Calu3 (cell line): ENCODE measurements at regions not wholly inside any gene's neighbourhood (a gene's known extent, or its start where the extent isn't known, plus 50 kb on each side); places are given as distances from the start of the nearest gene placed in this dataset.

Experiments
- BruUV-seq: library from RNA; stranded (reverse); fragments of 400-500 nt; replicated peaks from 2 replicates; lab custom pipeline; 2021; lab: Mats Ljungman, UMichigan
- CTCF ChIA-PET: fragments of 300-600 bp; sonication (Branson Sonifier 250); formaldehyde crosslinking; loops from one replicate; lab custom pipeline; 2022; ENCODE audit warnings: antibody characterized with exemption; lab: Charles Lee
- DNase-seq: peaks from one replicate; pipeline ENCODE4 v3.0.0; 2022
- H3K27ac Mint-ChIP-seq: one replicate; pipeline ENCODE4 v1.8.0; 2022; ENCODE audit warnings: mixed read lengths; ENCODE audit not compliant: unreplicated experiment
- H3K27me3 Mint-ChIP-seq: one replicate; pipeline ENCODE4 v1.8.0; 2022; ENCODE audit warnings: mixed read lengths; ENCODE audit not compliant: unreplicated experiment
- H3K36me3 Mint-ChIP-seq: one replicate; pipeline ENCODE4 v1.8.0; 2022; ENCODE audit warnings: mild to moderate bottlenecking, moderate library complexity, mixed read lengths; ENCODE audit not compliant: insufficient read depth, unreplicated experiment
- H3K4me1 Mint-ChIP-seq: one replicate; pipeline ENCODE4 v1.8.0; 2022; ENCODE audit warnings: mild to moderate bottlenecking, low read depth, mixed read lengths; ENCODE audit not compliant: unreplicated experiment
- H3K4me3 Mint-ChIP-seq: one replicate; pipeline ENCODE4 v1.8.0; 2022; ENCODE audit warnings: mild to moderate bottlenecking, low read depth, moderate library complexity, mixed read lengths; ENCODE audit not compliant: unreplicated experiment
- H3K9me3 Mint-ChIP-seq: one replicate; pipeline ENCODE4 v1.8.0; 2022; ENCODE audit warnings: low read depth, mixed read lengths; ENCODE audit not compliant: unreplicated experiment
- intact Hi-C: fragments of 100-400 bp; cut with micrococcal nuclease; formaldehyde crosslinking; loops from one replicate; pipeline ENCODE4 v1.10.0; 2022; ENCODE audit not compliant: unreplicated experiment
- TF ChIP-seq, protein P1 (sequence below): fragments of 200-600 bp; IDR thresholded peaks from one replicate; pipeline ENCODE4 v1.8.0; 2022; ENCODE audit warnings: antibody characterized with exemption; ENCODE audit not compliant: unreplicated experiment

DNA sequence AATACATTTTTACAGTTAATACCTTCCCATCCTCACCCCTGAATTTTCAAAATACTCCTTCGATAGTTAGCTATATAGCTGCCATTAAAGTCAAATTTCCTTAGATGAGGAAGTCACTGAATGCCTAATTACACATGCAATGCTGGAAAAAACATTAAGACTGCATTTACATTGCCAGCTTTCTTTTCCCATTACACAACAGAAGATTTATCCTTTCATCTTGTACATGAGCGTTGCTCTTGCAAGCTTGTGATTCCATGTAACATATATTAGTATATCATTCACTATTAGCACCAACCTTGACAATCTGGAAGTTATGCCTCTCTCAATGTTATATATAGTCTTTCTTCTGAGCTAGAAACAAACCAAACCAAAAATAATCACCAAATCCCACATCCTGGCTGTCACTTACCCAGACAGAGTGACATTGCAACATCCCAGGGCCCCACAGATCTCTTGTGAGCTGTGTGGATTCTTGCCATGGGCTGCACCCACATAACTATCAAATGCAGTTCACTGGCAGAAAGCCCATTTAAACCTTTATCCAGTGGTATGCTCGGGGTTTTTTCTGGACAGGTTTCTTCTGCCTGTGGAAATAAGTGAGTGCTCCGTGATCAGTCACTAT is 79.2 kb upstream of the PAPOLG start:
- H3K27me3 Mint-ChIP-seq = peaks cover 38% of the 10 kb centered on the region
- intact Hi-C loops = no loop called here
- CTCF ChIA-PET = interaction anchor here (0.6 kb wide), 1 partner anchor 351 kb away, joined by 3 read pairs; no protein-coding TSS in a partner anchor
- BruUV-seq = no TSS peak
- no peak overlapping the region for H3K4me3 Mint-ChIP-seq
- no peak overlapping the region for H3K27ac Mint-ChIP-seq
- no peak for DNase-seq
- H3K36me3 Mint-ChIP-seq = no peaks in the 10 kb centered on the region
- H3K4me1 Mint-ChIP-seq = no peaks in the 10 kb centered on the region
- H3K9me3 Mint-ChIP-seq = no peaks in the 10 kb centered on the region
- TF ChIP-seq, protein P1, sequence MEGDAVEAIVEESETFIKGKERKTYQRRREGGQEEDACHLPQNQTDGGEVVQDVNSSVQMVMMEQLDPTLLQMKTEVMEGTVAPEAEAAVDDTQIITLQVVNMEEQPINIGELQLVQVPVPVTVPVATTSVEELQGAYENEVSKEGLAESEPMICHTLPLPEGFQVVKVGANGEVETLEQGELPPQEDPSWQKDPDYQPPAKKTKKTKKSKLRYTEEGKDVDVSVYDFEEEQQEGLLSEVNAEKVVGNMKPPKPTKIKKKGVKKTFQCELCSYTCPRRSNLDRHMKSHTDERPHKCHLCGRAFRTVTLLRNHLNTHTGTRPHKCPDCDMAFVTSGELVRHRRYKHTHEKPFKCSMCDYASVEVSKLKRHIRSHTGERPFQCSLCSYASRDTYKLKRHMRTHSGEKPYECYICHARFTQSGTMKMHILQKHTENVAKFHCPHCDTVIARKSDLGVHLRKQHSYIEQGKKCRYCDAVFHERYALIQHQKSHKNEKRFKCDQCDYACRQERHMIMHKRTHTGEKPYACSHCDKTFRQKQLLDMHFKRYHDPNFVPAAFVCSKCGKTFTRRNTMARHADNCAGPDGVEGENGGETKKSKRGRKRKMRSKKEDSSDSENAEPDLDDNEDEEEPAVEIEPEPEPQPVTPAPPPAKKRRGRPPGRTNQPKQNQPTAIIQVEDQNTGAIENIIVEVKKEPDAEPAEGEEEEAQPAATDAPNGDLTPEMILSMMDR = no peak

DNA sequence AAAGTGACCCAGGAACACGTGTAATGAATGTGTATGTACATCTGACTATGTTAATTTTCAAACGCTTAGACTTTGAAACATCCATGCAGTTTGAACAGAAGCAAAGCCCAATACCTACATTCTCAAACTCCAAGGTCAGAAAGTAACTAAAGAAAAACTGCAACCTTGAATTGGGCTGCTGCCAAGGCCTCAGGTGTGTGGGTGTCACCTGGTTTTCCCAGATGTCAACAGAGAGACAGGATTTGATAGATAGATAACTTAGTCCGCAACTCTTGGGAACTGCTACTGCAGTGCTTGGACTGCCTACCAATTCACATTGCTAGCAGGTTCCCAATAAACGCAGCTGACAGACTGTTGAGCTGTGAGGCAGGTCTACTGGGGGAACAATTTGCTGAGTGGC is 78.7 kb upstream of the PAPOLG start:
- no peaks in the 10 kb centered on the region for H3K36me3 Mint-ChIP-seq
- TF ChIP-seq, protein P1 = no peak
- H3K27me3 Mint-ChIP-seq = peaks cover 37% of the 10 kb centered on the region
- no TSS peak for BruUV-seq
- DNase-seq = no peak
- no peaks in the 10 kb centered on the region for H3K9me3 Mint-ChIP-seq
- H3K4me1 Mint-ChIP-seq = no peaks in the 10 kb centered on the region
- no peak overlapping the region for H3K4me3 Mint-ChIP-seq
- no peak overlapping the region for H3K27ac Mint-ChIP-seq
- intact Hi-C loops = no loop called here
- CTCF ChIA-PET = no interaction called here

DNA sequence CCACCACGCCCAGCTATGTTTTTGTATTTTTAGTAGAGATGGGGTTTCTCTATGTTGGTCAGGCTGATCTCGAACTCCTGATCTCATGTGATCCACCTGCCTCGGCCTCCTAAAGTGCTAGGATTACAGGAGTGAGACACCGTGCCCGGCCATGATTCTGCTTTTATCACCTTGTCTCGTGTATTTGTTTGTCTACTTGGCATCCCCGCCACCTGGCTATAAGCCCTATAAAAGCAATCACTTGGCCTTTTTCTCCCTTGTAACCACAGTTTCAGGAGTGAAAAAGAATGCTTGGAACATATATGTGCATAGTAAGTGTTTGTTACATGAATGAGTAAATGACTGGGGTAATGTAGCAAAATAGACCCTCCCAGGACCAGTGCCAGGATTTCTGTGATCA is 77.5 kb upstream of the PAPOLG start:
- DNase-seq = no peak
- Mint-ChIP-seq H3K4me1 (no peaks in the 10 kb centered on the region), H3K4me3 (no peak overlapping the region), H3K36me3 (no peaks in the 10 kb centered on the region), H3K27me3 (peaks cover 48% of the 10 kb centered on the region), H3K9me3 (no peaks in the 10 kb centered on the region), H3K27ac (no peak overlapping the region)
- TF ChIP-seq, protein P1 = no peak
- CTCF ChIA-PET = no interaction called here
- BruUV-seq = no TSS peak
- intact Hi-C loops = no loop called here

DNA sequence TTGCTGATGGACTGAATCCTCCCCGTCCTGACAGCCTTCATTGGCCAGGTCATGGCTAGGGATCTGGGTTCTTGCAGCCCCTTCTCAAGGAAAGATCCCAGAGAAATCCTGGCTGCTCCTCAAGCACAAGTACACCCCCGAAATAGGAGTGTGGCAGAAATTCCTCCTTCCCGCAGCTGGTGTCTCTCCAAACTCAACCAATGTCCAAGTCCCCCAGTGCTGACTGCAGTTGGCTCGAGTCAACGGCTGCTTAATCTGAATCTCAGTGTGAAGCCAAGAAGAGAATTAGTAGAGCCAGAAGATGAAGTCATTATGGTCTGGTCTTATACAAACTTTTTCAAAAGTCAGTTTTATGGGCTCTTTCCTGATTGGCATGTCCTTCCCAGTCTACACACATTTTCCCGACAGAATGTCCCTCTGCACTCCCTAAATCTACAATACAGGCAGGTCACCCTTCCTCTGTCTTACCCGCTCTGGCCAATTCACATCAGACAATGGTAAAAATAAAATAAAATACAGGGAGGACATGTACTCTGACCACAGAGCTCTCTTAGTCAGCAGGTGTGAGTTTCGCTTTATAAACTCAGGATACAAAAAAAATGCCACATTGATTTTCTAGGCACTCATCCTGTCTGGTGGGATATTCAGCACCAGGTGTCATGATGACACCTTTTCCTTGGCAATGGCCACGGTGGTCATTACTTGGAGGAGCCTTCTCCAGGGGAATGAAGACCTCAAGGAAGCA is 76.9 kb upstream of the PAPOLG start:
- TF ChIP-seq, protein P1 = no peak
- CTCF ChIA-PET = interaction anchor here (0.6 kb wide), 1 partner anchor 18 kb away, joined by 3 read pairs; no protein-coding TSS in a partner anchor
- no peak for DNase-seq
- no peaks in the 10 kb centered on the region for H3K9me3 Mint-ChIP-seq
- H3K27ac Mint-ChIP-seq = no peak overlapping the region
- no peaks in the 10 kb centered on the region for H3K36me3 Mint-ChIP-seq
- no peak overlapping the region for H3K4me3 Mint-ChIP-seq
- intact Hi-C loops = no loop called here
- H3K27me3 Mint-ChIP-seq = peaks cover 55% of the 10 kb centered on the region
- BruUV-seq = no TSS peak
- H3K4me1 Mint-ChIP-seq = no peaks in the 10 kb centered on the region
